ENCODE measurements at regions not wholly inside any gene's neighbourhood (a gene's known extent, or its start where the extent isn't known, plus 50 kb on each side); places are given as distances from the start of the nearest gene placed in this dataset.

DNA sequence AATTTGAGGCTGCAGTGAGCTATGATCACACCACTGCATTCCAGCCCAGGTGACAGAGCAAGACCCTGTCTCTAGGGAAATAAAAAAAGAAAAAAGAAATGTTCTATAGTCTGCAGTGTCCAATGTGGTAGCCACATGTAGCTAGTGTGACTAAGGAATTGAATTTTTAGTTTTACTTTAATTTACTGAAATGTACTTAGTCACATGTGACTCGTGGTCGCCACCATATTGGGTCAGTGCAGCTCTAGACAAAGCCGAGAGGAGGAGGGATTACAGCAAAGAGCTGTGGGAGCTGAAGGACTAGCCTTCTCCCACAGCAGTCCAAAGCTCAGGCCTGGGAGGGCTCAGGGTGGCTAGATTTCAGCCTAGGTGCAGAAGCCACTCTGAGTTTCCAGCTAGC lies 65.9 kb upstream of the NTRK3 start:
- intact Hi-C loops (cut with micrococcal nuclease), result no loop called here
- ChIA-PET CTCF (no interaction called here), POLR2A (interaction anchor here (1.2 kb wide), 1 partner anchor 26 kb away, joined by 3 read pairs; no protein-coding TSS in a partner anchor)
- no peaks in the 10 kb centered on the region for H3K36me3 Mint-ChIP-seq (ENCODE audit: low read depth)
- DNase-seq (no peak), ATAC-seq (no peak)
- H3K4me1 Mint-ChIP-seq (ENCODE audit: low read depth), result no peaks in the 10 kb centered on the region
- peaks cover 12% of the 10 kb centered on the region for H3K27me3 Mint-ChIP-seq
- H3K4me3 Mint-ChIP-seq, result no peak overlapping the region
- no peak overlapping the region for H3K27ac Mint-ChIP-seq
- H3K9me3 Mint-ChIP-seq, result no peaks in the 10 kb centered on the region
- TF ChIP-seq, protein P1, sequence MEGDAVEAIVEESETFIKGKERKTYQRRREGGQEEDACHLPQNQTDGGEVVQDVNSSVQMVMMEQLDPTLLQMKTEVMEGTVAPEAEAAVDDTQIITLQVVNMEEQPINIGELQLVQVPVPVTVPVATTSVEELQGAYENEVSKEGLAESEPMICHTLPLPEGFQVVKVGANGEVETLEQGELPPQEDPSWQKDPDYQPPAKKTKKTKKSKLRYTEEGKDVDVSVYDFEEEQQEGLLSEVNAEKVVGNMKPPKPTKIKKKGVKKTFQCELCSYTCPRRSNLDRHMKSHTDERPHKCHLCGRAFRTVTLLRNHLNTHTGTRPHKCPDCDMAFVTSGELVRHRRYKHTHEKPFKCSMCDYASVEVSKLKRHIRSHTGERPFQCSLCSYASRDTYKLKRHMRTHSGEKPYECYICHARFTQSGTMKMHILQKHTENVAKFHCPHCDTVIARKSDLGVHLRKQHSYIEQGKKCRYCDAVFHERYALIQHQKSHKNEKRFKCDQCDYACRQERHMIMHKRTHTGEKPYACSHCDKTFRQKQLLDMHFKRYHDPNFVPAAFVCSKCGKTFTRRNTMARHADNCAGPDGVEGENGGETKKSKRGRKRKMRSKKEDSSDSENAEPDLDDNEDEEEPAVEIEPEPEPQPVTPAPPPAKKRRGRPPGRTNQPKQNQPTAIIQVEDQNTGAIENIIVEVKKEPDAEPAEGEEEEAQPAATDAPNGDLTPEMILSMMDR (IDR thresholded peaks at IDR 0.05), result no peak

DNA sequence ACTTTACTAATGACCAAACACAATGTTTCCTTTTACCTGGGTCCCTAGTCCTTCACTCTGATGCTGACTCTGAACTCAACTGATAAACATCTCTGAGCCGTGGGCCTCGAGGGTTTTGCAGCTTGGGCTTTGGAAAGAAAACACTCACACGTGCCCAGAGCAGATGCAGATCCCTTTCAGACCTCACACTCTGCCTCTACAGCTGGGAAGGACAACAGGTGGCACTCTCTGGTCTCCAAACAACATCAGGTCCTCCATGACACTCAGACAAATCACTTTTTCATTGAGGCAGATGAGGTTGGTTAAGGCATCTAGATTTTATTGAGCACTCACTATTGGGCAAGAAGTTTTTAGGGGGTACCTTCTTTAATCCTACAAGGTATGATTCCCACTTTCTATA lies 64.7 kb upstream of the NTRK3 start:
- H3K4me1 Mint-ChIP-seq (ENCODE audit: low read depth), result no peaks in the 10 kb centered on the region
- H3K4me3 Mint-ChIP-seq, result no peak overlapping the region
- ChIA-PET CTCF (no interaction called here), POLR2A (no interaction called here)
- TF ChIP-seq, protein P1 (IDR thresholded peaks at IDR 0.05), result no peak
- no peak overlapping the region for H3K27ac Mint-ChIP-seq
- DNase-seq (no peak), ATAC-seq (no peak)
- no peaks in the 10 kb centered on the region for H3K36me3 Mint-ChIP-seq (ENCODE audit: low read depth)
- peaks cover 12% of the 10 kb centered on the region for H3K27me3 Mint-ChIP-seq
- H3K9me3 Mint-ChIP-seq, result no peaks in the 10 kb centered on the region
- intact Hi-C loops (cut with micrococcal nuclease), result no loop called here

GRCh38 chr15:88316586-88316985 lies 60.0 kb upstream of the NTRK3 start:
- intact Hi-C loops (cut with micrococcal nuclease), result no loop called here
- no peak for ATAC-seq
- peaks cover 4% of the 10 kb centered on the region for H3K9me3 Mint-ChIP-seq
- no peaks in the 10 kb centered on the region for H3K4me1 Mint-ChIP-seq (ENCODE audit: low read depth)
- CTCF ChIA-PET, result no interaction called here
- TF ChIP-seq, protein P1 (IDR thresholded peaks at IDR 0.05), result no peak
- no peak for DNase-seq
- no peaks in the 10 kb centered on the region for H3K36me3 Mint-ChIP-seq (ENCODE audit: low read depth)
- peaks cover 12% of the 10 kb centered on the region for H3K27me3 Mint-ChIP-seq
- no peak overlapping the region for H3K27ac Mint-ChIP-seq
- H3K4me3 Mint-ChIP-seq, result no peak overlapping the region
- POLR2A ChIA-PET, result no interaction called here

- intact Hi-C loops (cut with micrococcal nuclease), result no loop called here
- Mint-ChIP-seq H3K36me3 (ENCODE audit: low read depth) (no peaks in the 10 kb centered on the region), H3K27me3 (peaks cover 3% of the 10 kb centered on the region), H3K27ac (no peak overlapping the region), H3K9me3 (peaks cover 4% of the 10 kb centered on the region), H3K4me1 (ENCODE audit: low read depth) (no peaks in the 10 kb centered on the region), H3K4me3 (no peak overlapping the region)
- TF ChIP-seq, protein P1 (IDR thresholded peaks at IDR 0.05), result no peak
- no peak for DNase-seq
- ATAC-seq, result no peak
- ChIA-PET POLR2A (no interaction called here), CTCF (interaction anchor here (1.2 kb wide), 1 partner anchor 16 kb away, joined by 3 read pairs; no protein-coding TSS in a partner anchor)
These were observed 58.8 kb upstream of the NTRK3 start for GRCh38 chr15:88315221-88315878.

DNA sequence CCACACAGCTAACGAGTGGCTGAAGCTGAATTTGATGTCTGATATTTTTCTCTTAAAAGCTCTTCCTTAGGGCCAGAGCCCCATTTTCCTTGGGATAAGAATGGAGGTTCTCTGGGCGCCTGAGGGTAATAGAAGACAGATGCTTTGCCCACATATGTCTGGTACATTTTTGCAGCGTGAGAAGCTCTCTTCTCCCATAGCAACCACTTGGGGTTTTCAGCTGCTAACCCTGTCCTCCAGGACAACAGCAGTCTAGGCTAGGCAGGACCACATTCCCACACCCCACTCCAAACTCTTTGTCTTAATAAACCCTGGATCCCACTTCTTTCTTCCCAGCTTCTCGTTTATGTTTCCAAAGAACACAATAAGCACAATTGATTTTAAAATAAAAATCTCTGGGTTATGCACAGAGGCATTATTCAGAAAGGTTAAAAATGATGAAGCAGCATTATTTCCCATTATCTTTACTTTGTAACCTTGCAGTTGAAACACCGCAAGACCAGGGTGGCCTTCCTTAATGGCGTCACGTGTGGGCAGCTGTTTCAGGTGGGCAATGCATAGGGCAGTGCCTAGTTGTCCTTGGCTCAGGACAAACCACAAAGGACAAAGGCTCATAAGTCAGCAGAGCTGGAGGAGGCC lies 56.5 kb upstream of the NTRK3 start:
- POLR2A ChIA-PET, result no interaction called here
- ATAC-seq, result no peak
- TF ChIP-seq, protein P1 (IDR thresholded peaks at IDR 0.05), result no peak
- no peak for DNase-seq
- intact Hi-C loops (cut with micrococcal nuclease), result no loop called here
- Mint-ChIP-seq H3K9me3 (peaks cover 4% of the 10 kb centered on the region), H3K27me3 (peaks cover 10% of the 10 kb centered on the region), H3K4me3 (no peak overlapping the region), H3K4me1 (ENCODE audit: low read depth) (no peaks in the 10 kb centered on the region), H3K36me3 (ENCODE audit: low read depth) (no peaks in the 10 kb centered on the region), H3K27ac (no peak overlapping the region)
- CTCF ChIA-PET, result interaction anchor here (0.9 to 1.2 kb wide), 4 partner anchors 19 to 65 kb away, joined by 3 to 4 read pairs (median 3); no protein-coding TSS in a partner anchor

Data from activated CD8-positive, alpha-beta T cell treated with anti-CD3 and anti-CD28 coated beads for 36 hours (primary cell).